SHP77 treated with DMSO at 0.1 percent for 48 hours (cell line): ENCODE measurements at regions not wholly inside any gene's neighbourhood (a gene's known extent, or its start where the extent isn't known, plus 50 kb on each side); places are given as distances from the start of the nearest gene placed in this dataset.

Experiments used
- DNase-seq: peaks from one replicate; lab custom pipeline; 2025; lab: John Stamatoyannopoulos, UW

DNA sequence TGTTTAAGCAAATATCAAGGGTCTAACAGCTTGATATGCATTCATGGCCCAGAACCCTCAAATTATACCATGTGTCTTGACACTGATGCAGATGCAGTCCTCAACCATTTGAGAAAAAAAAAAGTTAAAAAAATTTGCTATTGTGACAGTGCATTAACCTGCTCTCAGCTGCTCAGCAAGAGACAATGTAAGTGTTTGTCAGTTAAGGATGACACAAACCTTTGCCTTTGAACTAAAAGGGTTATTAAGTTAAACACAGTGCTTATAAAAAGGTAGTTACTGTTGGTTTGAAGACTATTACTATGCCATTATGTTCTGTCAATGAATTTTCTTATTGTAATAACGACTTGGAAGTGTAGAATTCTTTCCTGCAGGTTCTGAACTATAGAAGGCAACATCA is 655.6 kb upstream of the NEGR1 start:
- DNase-seq = no peak

DNA sequence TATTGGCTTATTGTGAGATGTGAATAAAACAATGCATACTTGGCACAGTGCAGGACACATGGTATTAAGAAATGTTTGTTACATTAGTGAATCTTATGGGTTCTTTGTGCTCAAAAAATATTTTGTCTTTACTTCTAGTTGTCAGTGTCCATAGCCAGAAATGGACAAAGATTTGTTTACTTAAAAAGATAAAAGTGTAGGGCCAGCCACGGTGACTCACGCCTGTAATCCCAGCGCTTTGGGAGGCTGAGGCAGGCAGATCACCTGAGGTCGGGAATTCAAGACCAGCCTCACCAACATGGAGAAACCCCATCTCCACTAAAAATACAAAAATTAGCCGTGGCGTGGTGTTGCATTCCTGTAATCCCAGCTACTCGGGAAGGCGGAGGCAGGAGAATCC is 654.6 kb upstream of the NEGR1 start:
- no peak for DNase-seq

DNA sequence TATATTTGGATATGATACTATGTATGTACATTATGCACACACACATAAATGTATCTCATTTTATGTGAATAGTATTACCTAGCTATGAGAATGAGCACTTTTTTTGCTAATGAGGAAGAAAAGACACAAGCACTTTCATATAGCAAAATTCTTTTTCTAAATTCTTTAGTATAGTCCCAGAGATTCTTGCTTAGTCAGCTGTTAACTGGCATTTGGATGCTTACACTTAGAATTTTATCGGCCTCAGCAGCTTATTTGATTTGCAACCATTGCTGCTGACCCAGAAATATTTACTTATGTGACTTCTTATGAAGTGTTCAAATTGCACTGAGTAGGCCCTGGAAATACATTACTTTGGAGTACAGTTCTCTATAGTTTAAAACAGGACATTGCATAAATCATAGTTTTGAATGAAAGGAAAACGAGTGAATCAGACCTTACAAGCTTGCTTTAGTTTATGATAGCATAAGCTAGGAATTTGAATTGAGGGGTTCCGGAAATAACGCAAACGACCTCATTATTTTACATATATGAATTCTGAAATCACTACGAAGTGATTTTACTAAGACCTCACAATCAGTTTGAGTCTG is 653.9 kb upstream of the NEGR1 start:
- no peak for DNase-seq

DNA sequence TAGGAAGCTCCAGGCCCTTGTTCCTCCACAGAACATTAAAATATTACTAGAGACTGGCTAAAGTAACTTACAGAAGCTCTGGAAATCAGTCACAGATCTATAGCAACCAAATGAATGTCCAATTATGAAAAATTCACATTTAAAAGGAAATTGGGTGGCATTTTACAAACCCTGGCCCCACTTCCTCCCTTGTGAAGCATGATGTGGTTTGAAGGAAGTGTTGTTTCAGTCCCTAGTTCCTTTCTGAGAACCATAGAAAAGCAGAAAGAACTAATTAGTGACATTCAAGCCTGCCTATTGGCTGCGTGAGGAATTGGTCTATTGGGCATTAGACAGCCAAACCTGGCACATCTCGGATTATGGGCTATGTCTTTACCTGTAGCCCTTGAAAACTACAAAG is 649.7 kb upstream of the NEGR1 start:
- no peak for DNase-seq

DNA sequence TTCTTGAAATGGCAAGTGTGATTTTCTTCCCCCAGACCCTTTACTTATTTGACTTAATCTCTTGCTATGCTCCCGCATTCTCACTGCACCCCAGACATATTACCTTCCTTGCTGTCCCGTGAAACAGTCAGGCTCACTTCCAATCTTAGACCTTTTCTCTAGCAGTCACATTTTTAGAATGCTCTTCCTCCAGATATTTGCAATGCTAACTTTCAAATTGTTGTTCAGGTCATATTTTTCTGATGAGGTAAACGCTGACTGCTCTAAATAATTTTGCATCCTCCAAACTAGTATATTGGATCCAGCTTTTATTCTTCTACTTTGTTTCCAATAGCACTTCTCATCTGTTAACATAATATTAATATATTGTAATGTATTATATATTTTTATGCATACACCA is 648.2 kb upstream of the NEGR1 start:
- no peak for DNase-seq

DNA sequence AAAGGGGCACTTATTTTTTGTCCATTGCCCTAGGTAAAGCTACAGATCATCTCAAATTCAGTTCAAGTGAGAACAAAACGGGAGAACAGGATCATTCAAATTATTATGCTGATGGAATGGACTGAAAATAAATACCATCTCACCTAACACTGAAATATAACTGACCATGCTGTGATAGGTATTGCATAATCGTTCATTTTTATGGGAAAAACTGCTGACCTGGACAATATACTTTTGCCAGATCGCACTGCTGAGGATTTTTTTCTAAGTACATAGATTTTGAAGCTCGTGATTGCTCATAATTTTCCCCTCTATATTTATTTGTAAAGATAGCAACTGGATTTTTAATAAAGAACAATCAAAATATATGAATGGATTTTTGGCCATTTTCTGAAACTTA is 636.6 kb upstream of the NEGR1 start:
- no peak for DNase-seq

DNA sequence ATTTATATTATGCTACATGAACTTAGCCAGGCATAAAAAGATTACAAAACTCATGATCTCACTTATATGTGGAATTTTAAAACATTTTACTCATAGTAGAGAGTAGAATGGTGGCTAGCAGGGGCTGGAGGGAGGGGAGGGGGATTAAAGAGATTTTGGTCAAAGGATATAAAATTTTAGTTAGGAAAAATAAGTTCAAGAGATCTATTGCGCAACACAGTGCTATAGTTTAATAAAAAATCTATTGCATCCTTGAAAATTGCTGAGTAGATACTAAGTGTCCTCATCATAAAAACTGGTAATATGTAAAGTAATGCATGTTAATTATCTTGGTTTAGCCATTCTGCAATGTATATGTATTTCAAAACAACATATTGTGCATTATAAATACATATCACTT is 635.6 kb upstream of the NEGR1 start:
- no peak for DNase-seq

DNA sequence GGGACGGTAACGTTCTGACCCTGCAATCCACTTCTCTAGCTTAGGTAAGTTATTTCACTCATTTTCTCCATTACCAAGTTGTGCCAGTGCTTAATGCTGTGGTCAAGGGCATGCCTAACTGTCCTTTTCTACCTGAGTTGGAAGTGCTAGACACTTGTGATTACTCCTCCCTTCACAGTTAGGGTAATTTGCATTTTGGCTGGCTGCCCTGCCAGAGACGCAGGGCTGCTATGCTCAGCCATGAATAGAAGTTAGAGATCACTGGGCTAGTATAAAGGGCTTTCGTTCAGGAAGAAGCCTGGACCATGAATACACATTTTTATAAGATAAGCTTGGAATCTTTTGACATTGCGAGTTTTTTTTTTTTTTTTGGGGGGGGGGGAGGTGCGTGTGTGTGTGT is 633.2 kb upstream of the NEGR1 start:
- no peak for DNase-seq

DNA sequence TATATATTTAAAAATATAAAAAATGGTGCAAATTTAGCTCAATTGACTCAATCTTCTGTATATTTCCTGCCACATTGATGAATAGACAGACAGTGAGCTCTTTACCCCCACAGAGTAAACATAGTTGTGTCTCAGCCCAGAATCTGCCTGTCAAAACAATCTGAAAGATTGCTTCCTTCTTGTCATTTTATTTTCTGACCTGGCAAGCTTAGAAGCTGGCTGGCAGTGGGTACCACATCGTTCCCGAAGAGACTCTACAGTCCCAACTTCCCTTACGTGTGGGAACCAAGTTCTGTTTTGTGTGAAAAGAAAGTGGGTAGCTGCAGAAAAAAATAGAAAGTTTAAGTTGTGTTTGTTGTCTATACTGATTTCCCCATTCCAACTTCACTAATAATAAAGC is 629.3 kb upstream of the NEGR1 start:
- DNase-seq = no peak

DNA sequence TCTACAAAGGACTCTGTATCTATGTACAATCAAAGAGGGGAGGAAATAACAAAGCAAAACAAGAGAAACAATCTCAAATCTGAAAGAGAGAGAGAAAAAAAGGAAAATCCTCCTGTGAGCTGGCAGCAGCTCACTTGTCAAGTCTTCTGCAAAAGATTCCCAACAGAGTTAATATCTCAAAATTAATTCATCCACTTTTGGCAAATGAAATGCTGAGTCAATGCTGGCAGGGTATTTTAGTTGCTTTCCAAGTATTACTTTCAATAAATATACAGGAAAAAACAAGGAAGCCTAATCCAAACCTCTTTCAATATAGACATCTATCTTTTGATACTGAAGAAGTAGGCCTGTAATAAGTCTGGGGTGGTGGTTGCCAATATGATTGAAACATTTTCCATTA is 613.9 kb upstream of the NEGR1 start:
- DNase-seq = no peak

DNA sequence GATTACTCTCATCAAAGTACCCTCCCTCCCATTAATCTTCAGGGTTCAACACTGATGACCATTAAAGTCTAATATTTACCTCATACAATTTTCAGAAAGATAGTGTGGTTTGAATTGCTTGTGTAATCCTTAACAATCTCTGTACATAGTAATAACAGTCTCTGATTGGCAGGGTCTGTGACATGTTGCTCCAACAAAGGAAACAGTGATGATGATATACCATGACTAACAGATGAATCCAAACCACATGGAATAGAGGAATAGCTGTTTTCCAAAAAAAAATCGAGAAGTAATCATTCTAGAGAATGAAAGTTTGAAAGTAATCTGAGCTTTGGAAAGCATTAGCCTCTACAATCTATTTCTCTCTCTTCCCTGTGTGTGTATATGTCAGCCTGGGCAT is 610.1 kb upstream of the NEGR1 start:
- no peak for DNase-seq

DNA sequence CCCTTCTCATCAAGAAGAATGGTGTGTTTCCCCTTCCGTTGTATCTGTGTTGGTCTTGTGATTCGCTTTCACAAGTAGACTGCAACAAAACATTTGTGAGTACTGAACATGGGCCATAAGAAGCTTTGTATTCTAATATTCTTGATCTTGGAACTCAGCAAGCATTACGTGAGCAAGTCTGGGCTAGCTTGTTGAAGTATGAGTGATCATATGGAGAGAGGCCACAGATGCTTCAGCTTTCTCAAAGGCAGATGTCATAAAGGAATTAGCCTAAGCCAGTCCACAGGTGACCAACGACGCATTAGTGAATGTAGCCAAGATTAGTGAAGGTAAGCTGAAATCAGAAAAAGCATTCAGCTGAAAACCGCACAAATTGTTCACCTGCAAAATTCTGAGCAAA is 609.6 kb upstream of the NEGR1 start:
- no peak for DNase-seq

DNA sequence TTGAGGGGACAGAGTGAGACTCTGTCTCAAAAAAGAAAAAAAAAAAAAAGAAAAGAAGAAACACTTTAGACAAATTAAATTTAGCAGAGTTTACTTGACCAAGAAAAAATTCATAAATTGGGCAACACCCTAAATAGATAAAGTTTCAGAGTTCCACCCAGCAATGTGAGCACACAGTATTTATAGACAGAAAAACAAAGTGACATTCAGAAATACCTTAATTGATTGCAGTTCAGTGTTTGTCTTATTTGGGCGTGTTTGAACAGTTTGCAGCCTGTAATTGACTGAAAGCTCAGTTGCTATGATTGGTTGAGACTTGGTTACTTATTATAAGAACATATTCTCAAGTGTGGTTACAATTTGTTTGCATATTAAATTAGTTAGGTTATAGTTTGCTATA is 603.5 kb upstream of the NEGR1 start:
- no peak for DNase-seq

DNA sequence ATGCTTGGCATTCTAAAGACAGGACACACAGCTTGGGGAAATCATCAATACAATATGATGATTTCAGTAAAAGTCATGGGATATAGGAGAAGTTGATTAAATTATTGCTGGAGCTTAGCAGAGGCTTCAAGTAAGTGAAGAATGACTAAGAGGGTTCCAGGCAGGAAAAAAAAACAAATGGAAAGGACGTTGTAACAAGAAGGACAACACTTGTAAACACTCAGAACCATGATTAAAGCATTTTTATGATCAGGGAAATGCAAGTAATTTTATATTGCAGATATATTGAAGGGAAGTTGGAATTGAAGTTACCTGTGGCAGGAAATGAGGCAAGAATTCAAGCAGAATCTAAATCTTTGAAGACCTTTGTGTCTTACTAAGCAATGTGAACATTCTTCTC is 602.7 kb upstream of the NEGR1 start:
- no peak for DNase-seq

DNA sequence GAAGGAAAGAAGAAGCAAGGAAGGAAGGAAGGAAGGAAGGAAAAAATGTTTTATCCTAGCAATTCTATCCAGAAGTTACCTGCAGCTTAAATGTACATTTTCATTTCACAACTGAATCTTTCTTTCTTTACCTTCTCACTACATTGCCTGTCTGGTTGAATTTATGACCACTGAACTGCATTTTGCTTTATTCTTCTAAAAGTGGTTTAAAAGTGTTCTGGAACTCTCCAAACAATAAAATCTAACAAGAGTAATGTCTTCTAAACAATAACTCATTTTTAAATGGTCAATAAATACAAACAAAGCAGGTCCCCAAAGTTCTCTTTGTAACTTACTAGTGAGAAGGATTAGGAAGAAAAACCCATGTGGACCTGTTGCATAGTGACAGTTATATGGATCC is 587.5 kb upstream of the NEGR1 start:
- no peak for DNase-seq

DNA sequence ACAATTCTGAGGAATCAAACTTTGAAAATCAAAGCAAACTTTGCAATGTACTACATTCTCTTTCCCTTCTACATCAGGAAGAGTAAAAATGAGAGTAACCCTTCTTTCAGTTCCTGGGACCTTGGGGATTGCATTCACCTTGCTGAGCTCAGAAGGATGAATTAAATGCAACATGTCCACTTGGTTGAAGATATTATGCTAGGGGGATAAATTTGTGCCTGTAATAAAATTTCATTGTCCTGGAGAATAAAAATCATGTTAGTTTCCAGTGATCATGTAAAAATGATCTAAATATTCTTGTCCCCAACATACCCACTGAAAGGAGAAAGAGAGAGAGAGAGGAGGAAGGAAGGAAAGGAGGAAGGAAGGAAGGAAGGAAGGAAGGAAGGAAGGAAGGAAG is 587.1 kb upstream of the NEGR1 start:
- DNase-seq = no peak

DNA sequence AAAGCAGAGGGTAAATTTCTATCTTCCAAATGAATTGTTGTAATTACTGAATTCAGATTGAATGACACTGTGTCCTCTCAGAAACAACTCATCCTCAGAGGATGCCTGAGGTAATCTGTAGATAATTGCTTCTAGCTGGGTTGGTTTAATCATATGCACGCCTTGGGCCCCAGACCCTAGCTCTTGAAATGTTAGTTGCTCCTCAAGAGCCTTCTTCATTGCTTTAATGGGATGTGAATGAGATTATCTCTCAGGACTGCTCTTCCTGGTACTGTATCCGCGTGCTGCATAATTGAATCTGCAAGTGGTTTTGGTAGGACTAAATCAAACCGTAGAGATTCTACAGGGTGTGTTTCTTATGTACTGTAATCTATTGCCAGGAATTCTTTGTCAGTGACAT is 569.3 kb upstream of the NEGR1 start:
- no peak for DNase-seq

DNA sequence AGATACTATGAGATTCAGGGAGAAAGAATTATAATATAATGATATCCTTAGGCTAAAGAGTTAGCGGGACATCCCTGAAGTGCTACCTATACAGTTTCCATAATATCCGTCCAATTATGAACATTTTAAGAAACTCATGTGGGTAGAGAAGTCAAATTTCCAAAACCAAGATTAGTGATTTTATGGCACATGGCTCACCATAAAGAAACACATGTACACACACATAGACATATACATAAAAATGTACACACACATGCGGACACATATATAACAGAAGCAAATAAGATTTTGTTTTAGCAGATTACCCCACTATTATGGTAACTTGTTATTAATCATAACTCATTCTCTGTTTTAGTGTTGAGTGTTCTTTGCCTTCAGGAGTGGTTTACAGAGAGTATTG is 566.7 kb upstream of the NEGR1 start:
- DNase-seq = no peak

DNA sequence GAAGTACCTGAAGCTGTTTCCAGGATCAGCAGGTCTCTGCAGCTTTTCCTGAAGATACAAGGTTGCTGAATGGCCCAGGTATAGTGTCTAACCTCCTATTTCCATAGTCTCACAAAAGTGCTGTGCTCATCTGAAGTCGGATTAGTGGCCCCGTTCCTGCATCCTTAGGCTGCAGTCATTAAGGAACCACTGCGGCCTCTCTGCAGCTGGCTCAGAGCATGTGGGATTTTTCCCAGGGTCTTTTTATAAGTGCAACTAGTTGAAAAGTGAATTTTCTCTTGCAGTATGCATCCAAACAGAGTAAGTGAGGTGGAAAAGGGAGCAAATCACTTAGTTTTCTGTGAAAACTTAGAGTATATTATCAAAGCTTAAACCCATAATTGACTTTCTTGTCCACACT is 565.3 kb upstream of the NEGR1 start:
- DNase-seq = no peak

DNA sequence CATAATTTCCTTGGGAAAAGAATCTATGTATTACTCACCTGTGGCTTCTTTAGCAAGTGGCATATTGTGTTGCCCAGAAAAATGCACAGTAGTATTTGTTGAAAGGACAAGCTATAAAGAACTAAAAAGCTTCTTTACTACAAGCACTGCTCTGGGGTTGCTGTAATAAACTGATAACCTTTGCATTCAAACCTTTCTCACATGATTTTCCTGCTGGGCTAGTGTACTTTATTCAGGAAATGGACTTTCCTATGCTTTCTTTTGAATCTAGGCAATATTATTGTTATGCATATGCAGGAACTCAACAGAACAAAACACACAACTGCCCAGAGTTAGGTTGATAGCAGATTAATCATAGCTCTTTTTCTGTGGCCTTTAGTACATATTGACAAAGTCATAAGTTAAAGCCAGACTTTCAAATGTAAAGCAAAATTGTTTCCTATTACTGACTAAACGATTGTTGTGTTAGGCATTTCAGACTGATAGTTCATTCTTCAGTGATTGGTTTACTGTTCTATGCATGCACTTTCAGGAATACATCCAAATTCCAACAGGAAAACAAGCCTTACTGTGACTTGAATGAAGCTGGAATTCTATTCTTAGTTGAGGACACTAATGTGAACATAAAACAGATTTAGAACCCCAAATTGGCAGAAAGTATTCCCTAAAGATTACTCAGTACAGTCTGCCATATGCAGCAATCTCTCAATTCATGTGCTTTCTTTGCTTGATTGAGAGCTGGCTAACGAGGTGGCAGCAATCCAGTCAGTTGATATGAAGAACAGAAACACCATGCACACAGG is 564.3 kb upstream of the NEGR1 start:
- DNase-seq = no peak

DNA sequence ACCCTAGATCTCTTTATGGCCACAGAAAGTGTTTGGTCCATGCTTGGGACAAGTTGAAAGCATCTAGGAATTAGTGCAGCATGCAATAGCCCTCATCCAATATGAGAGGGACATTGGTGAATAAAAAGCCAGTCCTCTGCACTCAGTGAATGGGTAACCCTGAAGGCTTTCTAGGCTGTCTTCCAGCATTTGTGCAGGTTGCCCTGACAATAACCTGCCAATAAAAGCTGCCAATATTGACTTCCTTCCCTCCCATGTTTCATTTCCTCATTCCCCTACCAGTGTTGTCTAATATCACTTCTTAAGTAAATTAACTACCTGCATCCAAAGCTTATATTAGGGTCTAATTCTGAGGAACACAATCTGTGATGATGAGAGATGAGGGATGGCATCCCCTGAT is 563.6 kb upstream of the NEGR1 start:
- no peak for DNase-seq

DNA sequence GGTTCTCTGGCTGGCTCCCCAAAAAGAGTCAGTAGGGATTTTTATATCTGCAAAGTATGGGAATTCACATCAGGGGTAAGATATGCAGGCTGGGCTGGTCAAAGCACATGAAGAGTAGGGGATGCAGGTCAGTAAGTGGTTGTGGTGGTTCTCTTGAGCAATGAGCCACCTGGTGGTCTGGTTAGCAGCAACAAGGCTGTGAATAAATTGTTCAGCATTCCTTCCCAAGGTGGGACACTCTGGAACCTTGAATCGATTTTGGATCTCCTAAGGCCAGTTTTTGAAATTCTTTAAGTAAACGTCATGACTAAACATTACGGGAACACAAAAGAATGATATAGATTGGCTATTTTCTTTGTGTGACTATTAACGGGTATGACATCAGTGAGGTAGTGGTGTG is 563.0 kb upstream of the NEGR1 start:
- no peak for DNase-seq

DNA sequence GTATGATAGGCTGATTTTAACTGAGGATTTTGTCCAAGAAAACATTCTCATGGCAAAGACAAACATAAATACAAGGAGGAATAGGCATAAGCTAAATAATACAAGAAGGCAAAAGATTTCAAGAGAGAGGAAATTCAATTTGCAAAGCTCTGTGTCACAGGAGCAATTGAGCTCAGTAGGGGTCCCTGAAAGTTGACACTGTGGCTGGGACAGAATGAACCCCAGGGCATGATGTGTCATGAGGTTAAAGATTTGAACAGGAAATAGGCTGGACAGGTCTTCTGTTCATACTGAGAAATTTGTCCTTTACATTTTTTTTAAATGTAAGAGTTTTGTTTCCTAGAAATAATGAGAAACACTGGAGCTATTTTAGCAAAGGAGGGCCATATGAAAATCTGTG is 555.4 kb upstream of the NEGR1 start:
- DNase-seq = no peak
